GM18868 (cell line): ENCODE measurements at regions not wholly inside any gene's neighbourhood (a gene's known extent, or its start where the extent isn't known, plus 50 kb on each side); places are given as distances from the start of the nearest gene placed in this dataset.

Source experiments
- ATAC-seq: cut with Tn5 transposase; IDR thresholded peaks from one replicate; pipeline ENCODE4 v1.9.1; 2021; ENCODE audit warnings: mild to moderate bottlenecking, moderate library complexity; ENCODE audit not compliant: unreplicated experiment

DNA sequence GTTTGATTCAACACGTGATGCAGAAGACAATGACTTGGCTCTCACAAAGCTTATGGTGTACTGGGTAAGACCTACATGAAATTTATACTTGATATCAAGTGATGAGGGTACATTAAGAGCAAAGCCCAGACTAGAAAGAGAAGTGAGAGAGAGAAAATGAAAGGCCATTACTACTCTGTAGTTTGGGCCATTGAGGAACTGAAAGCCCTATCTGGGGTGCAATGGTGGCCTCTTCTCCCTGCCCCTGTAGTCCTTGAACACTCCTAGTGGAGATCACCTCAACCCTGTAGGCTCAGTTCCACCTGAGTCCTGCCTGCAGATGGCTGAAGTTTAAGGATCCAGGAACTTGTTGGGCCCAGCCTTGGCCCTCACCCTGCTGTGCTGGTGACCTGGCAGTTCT lies 569.8 kb upstream of the MEX3C start:
- ATAC-seq = peak; percentile 83

DNA sequence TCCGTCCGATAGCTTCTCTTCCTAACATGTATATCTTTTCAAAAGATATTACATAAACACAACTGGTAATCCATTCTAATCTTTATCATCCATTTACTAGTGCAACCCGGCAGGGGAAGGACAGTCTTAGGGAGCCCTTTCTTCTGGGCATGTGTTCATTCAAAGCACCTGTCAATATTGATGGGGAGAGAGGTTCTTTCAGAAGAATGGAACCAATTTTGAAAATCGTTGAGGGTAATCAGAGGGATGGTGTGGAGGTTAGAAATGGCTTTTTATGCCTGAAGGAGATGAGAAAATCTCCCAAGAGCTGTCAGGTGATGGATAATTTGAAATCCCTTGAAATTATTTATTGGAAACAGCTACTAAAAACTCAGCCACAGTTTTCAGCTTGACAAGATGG lies 561.9 kb upstream of the DCC start:
- no peak for ATAC-seq

DNA sequence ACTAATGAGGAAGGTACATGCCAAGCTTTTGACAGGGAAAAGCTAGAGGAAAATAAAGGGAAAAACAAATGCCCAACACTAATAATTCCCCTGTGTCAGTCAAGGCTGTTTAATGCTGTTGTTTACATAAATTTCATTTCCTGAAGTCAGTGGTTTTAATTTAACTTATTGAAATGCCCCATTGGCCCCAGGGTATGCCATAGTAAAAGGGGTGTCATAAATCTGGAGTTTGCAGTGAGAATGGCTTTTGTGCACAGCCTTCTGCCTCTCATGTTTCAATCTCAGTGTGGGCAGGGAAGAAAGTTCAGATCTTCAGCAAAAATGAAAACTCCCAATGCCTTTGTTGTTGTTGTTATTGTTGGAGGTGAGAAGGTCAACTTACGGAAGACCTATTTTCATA lies 550.1 kb upstream of the DCC start:
- ATAC-seq = no peak

DNA sequence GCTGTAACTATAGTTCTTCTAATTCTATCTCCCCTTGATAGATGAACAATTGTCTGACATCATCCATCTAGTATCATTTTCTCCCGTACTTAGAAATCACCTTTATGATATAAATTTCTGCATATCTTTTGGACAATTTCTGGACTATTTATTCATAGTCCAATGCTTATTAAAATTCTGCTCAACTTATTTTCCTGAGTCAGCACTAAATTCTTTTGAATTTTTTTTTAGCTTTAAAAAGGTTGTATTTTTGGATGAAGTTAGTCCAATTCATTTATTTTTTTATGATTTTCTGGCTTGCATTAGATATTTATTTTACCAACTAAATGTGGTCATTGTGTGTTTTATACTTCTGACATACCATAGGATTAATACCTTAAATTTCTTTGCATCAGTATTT lies 538.5 kb upstream of the DCC start:
- ATAC-seq = no peak

DNA sequence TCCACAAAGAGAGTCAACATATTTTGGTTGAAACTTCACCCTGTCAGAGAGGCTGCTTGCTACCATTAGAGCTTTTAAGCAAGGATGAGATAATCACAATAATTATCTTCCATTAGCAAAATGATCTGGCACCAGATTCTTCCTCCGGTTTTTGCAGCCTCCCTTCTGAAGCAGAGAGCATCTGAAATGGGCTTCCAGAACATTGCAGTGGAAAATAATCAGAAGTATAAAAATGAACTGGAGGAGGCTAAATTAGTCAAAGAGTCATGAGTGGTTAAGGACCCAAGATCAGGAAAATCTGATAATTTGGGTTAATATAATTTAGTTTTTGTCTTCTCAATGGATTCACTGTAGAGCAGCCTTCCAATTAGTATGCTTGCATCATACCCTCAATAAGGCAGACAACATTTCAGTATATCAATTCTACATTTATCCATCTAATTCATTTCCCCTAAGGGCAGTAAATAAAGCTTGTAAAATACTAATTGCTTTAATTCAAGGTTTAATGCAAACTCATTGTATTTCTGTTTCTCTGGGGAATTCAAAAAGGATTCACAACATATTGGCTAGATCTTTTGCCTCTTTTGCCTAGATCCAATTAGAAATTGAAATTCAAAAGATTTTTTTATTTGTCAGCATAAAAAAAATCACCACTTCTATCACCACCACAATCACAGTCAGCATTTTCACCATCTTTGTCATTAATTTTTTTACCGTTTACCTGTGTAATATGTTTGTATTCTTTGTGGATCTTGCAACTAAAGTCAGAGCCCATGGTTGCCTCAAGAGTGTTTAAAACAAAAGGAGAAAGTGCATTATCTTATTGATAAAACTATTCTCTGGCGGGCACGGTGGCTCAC lies 537.2 kb upstream of the DCC start:
- ATAC-seq = no peak

DNA sequence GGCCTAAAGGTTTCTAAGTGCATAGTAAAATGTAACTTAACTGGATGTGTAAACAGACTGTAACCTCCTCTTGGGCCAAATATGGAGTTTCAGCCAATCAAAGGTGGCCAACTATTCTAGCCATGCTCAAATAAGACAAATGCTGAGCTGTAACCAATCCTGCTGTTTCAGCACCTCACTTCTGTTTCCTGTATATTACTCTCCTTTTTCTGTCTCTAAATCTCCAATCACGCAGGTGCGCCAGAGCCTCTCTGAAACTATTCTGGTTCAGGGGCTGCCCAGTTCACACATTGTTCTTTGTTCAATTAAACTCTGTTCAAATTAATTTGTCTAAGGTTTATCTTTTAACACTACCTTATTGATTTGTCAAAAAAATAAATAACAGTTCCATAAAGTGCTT lies 532.7 kb upstream of the DCC start:
- ATAC-seq = no peak

DNA sequence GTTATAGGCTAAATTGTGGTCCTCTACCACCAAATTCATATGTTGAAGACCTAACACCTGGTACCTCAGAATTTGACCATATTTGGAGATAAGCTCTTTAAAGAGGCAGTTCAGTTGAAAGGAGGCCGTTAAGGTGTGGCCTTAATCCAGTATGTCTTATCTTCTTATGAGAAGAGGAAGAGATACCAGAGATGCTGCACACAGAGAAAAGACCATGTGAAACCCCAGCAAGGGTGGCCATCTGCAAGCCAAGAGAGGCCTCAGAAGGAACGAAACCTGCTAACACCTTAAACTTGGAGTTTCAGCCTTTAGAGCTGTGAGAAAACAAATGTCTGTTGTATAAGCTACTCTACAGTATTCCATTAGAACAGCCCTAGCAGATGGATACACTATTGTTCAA lies 528.1 kb upstream of the DCC start:
- peak; percentile 72 for ATAC-seq

DNA sequence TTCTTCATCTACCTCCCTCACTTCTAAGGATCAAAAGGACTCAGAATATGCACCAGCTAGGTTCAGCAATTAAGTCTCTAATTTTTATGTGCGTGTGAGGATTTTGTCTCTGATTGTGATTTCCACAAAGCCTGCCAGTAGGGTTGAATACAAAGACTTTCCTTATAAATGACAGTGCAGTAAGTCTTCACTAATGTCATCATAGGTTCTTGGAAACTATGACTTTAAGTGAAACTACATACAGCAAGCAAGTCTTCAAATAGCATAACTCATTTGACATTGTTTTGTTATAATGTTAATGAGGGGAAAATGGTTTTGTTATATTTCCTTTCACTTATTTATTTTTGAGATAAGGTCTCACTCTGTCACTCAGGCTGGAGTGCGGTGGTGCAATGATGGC lies 526.3 kb upstream of the DCC start:
- peak; percentile 38 for ATAC-seq

DNA sequence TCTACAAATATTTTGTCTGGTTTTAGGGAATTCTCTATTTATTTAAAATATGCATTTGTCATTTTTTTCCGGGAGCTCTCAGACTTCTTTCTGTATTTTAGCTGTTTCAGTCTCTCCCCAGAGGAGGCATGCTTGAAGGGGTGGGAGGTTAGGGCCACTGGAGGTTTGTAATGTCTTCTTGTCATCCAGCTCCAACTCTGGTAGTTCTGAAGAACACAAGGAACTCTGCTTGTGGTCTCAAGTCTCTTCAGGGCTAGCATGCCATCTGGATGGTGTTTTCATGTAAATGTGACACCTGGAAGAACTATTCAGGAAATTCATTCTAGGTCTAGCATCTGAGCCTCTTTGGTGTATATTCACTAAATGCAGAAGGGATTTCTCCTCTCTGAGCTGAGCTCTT lies 518.4 kb upstream of the DCC start:
- ATAC-seq = no peak

DNA sequence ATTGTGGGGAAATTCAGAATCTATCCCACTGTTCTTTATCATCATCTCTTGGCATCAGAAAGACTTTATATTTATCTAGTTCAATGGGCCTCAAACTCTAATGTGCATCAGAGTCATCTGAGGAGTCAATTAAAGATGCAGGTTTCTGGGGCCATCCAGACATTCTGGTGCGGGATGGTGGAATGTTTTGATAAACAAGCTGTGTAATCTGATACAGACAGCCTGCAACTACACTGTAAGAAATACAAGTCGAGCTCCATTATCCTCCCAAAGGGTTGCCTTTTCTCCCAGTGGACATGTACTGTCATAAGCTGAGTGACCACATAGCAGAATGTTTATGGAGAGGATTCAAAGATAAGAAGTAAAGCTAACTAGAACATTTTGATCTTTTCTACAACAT lies 515.3 kb upstream of the DCC start:
- no peak for ATAC-seq

DNA sequence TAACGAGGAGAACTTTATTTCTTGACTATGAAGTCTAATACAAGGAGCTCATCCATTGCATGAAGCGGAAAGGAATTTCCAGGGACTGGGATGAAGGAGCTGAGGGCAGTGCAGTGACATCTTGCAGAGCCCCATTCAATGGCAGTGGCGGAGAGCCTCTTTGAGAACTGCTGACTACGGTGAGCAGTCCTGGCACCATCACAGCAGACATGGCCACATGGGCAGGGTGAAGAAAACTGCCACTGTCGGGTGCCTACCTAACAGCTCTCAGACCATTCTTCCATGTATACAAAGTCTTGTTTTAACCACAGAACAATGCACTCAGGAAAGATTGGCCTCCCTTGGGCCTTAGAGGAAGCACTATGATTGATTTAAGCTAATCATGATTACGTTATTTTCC lies 506.1 kb upstream of the DCC start:
- ATAC-seq = no peak

DNA sequence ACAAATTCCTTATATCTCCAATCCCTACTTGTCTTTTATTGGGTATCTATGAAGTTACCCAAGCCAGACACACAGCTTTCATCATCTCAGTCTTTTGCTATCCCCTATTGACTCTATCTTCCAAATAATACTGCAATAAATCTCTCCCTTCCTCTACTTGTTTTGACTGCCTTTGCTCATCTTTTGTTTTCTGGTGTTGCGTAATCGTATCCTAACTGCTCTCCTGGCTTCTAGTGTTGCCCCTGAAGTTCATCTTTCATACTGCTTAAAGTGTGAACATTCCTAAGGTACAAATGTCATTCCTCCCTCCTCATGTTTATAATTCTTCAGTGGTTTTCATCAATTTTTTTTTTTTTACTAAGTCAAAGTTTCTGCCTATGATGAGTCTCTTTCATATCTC lies 491.3 kb upstream of the DCC start:
- ATAC-seq = no peak

DNA sequence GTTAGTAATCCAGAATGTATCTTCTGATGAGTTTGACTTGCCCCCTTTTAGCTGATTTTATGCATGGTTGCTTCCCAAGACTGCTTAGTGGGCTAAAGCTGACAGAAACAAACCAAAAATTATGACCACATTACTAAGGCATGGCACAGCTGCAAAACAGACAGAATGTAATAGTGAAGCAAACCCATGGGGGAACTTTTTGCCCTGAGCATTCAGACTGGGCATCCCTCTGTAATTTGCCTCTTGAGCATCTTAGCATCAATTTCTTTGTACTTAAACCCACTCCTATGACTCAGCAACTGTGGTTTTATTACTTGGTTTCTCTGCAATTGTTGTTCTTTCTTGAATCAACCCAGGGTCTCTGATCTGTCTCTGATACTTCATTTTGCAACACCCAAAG lies 487.3 kb upstream of the DCC start:
- ATAC-seq = no peak

DNA sequence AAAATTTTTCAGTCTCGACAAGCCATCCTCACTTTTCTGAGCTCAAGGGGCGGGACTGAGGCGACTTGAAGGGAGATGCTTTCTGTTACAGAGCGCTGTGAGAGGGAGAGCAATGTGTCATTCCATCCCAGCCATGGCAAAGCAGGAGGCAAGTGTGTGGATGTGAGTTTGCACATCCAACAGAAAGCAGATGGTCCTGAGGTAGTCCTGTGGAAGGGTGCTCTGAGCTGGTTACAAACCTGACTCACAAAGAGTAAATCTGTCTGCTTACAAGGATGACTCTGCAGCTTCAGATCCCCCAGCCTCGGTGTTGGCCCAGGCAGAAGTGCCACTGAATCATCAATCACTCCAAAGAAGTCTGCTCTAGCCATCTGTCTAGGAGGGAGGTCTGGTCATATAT lies 482.0 kb upstream of the DCC start:
- ATAC-seq = no peak

DNA sequence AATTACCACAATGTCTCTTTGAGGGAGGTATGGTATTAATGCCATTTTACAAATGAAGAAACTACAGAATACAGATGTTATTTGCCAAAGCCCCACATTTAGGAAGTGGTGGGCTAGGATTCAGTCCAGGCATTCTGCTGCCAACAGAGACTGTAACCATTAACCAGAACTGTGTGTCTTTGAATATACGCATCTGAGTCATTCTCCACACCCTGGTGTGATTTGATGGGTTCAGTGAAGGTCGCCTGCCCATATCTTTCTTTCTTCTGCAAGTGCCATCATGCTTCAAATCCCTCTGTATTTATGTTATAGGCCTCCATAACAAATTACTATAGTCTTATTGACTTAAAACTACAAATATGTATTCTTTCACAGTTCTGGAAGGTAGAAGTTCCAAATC lies 479.0 kb upstream of the DCC start:
- ATAC-seq = no peak

DNA sequence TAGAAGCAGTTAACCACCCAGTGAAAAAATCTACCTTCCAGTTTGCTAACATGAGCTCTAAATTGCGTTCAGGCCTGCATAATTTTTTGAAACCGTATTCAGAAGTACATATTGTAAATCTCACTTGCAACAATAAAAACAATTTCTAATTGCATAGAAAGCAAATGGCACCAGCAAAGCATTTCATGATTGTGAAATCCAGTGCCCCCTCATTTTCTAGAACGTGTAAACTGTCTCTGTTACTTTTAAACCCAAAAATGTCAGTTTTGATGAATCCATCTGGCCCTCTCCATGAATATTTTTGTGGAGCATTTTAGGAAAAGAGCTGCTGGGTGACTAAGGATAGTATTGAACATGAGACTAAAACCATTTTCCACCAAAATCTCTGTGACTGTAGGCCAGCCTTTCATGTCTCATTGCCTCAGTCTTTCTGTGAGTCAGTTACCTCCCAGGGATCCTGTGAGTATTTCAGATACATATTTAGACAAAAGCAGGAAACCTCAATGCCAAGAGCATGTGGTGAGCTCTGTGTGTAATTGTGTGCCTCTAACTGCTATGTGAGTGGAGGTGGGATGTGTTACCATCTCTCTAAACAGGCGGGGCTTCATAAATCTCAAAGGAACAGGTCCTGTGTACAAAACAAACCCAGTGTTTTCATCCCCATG lies 477.8 kb upstream of the DCC start:
- no peak for ATAC-seq

DNA sequence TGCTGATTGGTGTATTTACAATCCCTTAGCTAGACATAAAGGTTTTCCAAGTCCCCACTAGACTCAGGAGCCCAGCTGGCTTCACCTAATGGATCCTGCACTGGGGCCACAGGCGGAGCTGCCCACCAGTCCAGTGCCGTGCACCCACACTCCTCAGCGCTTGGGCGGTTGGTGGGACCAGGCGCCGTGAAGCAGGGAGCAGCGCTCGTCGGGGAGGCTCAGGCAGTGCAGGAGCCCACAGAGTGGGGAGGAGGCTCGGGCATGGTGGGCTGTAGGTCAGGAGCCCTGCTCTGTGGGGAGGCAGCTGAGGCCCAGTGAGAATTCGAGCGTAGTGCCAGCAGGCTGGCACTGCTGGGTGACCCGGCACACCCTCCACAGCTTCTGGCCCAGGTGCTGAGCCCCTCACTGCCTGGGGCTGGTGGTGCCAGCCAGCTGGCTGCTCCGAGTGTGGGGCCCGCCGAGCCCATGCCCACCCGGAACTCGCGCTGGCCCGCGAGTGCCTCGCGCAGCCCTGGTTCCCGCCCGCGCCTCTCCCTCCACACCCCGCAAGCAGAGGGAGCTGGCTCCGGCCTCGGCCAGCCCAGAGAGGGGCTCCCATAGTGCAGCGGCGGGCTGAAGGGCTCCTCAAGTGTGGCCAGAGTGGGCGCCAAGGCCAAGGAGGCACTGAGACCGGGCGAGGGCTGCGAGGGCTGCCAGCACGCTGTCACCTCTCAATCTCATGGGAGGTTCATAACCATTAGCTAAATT lies 475.6 kb upstream of the DCC start:
- no peak for ATAC-seq

DNA sequence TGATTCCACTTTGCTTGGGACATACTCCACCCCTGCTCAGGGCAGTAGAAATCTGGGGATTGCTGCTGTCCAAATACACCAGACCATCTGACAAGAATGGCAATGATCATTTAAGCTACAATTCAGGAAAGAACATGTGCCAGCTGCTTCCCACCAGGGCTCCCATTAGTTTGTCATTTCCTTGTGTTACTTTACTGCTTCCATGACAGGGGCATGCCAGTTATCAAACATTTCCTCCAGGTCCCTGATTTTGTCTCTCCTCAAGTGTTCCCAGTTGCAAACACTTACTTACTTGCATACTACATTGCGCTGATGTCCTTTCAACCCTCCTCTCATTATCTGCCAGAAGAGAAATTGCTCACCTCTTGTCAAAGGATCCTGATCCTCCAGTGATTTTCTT lies 474.5 kb upstream of the DCC start:
- no peak for ATAC-seq

DNA sequence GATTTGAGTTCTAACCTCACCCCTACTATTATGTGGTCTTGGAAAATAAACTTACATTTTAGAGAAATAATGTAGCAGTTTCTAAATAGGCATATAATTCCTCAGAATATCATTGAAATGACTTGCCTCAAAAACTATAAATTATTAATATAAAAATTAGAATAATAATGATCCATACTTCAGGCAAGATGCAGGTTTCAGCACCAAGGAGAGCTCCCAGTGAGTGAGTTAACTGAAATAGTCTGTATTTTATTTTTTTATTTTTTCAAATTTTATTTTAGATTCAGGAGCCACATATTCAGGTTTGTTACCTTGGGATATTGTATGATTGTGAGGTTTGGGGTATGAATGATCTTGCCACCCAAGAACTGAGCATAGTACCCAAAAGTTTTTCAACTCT lies 472.2 kb upstream of the DCC start:
- ATAC-seq = no peak

DNA sequence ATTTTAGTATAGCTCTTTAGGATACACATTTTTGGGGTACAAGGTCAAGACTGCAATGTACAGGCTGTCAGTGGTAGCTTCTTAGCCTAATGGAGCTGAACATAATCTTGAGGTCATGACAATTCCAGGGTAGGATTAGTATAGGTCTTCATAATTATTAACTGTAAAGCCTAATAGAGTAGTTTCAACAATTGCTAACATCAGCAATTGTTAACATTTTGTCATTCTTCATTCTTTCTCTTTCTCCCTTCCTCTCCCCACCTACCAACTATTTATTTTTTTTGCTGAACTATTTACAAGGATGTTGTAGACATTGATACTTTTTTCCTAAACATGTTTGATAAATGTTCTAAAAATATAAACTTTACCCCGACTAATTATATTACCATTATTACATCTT lies 461.3 kb upstream of the DCC start:
- no peak for ATAC-seq

DNA sequence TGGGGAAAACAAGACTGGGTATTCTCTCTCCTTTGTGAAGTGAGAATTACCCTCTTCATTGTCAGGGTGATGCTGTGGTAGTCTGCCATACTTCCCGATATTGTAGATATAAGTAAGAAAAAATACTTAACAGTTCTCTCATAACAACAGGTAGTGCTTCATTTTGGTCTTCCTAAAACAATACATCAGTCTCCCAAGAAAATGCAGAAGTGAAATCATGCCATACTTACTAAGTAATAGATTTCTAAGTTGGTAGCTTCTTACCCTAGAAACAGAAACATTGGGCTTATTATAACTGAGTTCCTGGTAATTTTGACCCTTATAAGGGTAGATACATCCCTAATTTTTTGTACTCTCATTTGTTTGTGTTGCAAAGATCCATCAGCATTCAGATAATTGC lies 460.7 kb upstream of the DCC start:
- no peak for ATAC-seq

DNA sequence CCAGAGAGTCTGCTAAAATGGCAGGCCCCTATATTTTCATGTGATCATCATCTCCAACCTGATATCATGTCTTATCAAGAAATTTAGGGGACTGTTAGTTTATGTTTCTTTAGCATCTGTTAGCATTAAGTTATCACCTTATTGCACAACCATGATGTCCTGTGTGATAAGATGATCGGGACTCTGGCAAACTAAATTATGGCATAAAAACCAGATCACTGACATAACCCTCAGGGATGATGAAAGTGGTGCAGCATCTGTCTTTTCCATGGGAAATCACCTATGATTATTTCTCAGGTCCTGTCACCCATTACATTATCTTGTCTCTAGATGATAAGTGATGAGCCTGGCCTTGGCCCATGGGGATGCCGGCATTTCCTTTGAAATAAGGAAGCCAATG lies 458.6 kb upstream of the DCC start:
- ATAC-seq = no peak
